Peyer's patch (tissue), 4 donors: ENCODE measurements at regions not wholly inside any gene's neighbourhood (a gene's known extent, or its start where the extent isn't known, plus 50 kb on each side); places are given as distances from the start of the nearest gene placed in this dataset.

ENCODE experiments used
- CTCF ChIP-seq, 6 experiments: fragments of 450-650 bp in 4 of 6; fragments of 200-600 bp in 2 of 6; sonication (generic) in 1 of 6; IDR thresholded peaks; one replicate each; pipeline ENCODE4 v1.5.1; 2017 to 2019; ENCODE audit warnings: antibody characterized with exemption in 6 of 6, mild to moderate bottlenecking in 3 of 6, moderate library complexity in 1 of 6
- POLR2A ChIP-seq, 2 donors: fragments of 450-650 bp; IDR thresholded peaks; one replicate each; pipeline ENCODE4 v1.5.1; 2017; ENCODE audit warnings: antibody characterized with exemption in 2 of 2, mild to moderate bottlenecking in 2 of 2, moderate library complexity in 2 of 2

DNA sequence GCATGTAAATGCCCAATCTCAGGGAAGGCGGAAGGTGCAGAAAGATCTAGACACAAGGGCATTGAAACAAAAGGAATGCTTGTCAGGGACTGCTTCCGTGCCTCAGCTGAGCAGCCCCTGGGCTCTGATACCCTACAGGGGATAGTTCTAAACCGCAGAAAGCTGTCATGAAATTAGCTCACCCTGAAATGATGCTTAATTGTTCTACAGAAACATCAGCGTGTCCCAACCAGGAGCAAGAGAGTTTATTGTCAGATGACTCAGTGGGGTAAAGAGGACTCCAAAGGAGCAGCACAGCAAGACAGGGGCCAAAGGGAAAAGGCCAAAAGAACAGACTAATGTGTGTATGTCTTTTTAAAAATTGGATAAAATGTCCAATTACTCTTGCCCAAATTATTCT is 258.4 kb upstream of the JARID2 start:
- no peak for TF ChIP-seq CTCF (IDR thresholded peaks at IDR 0.05)
- TF ChIP-seq POLR2A (IDR thresholded peaks at IDR 0.05): no peak
